Type B pancreatic cell (in vitro differentiated cells): ENCODE measurements at regions not wholly inside any gene's neighbourhood (a gene's known extent, or its start where the extent isn't known, plus 50 kb on each side); places are given as distances from the start of the nearest gene placed in this dataset.

Experiments
- DNase-seq: peaks from one replicate; pipeline ENCODE4 v3.0.0; 2021; ENCODE audit warnings: mixed read lengths; ENCODE audit not compliant: unreplicated experiment; ENCODE audit errors: extremely low spot score
- H3K27ac Mint-ChIP-seq: 2 replicates; pipeline ENCODE4 v1.8.0; 2021; ENCODE audit warnings: mild to moderate bottlenecking, mixed read lengths
- H3K27me3 Mint-ChIP-seq: 2 replicates; pipeline ENCODE4 v1.8.0; 2021; ENCODE audit warnings: mixed read lengths
- H3K36me3 Mint-ChIP-seq: 2 replicates; pipeline ENCODE4 v1.8.0; 2021; ENCODE audit warnings: mixed read lengths
- H3K4me1 Mint-ChIP-seq: one replicate; pipeline ENCODE4 v1.8.0; 2021; ENCODE audit warnings: mixed read lengths; ENCODE audit not compliant: unreplicated experiment
- H3K4me3 Mint-ChIP-seq: 2 replicates; pipeline ENCODE4 v1.8.0; 2021; ENCODE audit warnings: mild to moderate bottlenecking, mixed read lengths
- H3K9me3 Mint-ChIP-seq: 2 replicates; pipeline ENCODE4 v1.8.0; 2021; ENCODE audit warnings: mixed read lengths
- TF ChIP-seq, protein P1 (sequence below): fragments of 200-600 bp; sonication (generic); conservative IDR thresholded peaks from 2 replicates; pipeline ENCODE4 v1.5.0; 2021; ENCODE audit warnings: antibody characterized with exemption, mild to moderate bottlenecking

DNA sequence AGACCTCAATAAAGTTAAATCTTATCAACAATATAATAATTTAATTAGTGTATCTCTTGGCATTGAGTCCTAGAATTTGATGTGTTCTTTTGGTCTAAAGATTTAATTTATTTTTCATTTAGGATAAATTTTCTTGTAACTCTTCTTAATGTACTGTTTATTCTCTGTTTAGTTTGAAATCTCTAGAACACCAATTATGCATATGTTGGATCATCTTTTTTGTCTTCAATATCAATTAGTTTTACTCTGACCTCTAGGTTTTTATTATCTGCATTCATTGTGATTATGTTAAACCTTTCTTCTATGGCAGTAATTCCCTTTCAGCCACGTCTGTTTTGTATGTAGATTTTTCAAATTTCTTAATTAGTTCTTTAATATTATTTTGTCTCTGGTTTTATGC lies 93.8 kb upstream of the ARHGEF7 start:
- H3K9me3 Mint-ChIP-seq, result no peaks in the 10 kb centered on the region
- DNase-seq, result no peak
- no peaks in the 10 kb centered on the region for H3K36me3 Mint-ChIP-seq
- no peak overlapping the region for H3K27ac Mint-ChIP-seq
- TF ChIP-seq, protein P1, sequence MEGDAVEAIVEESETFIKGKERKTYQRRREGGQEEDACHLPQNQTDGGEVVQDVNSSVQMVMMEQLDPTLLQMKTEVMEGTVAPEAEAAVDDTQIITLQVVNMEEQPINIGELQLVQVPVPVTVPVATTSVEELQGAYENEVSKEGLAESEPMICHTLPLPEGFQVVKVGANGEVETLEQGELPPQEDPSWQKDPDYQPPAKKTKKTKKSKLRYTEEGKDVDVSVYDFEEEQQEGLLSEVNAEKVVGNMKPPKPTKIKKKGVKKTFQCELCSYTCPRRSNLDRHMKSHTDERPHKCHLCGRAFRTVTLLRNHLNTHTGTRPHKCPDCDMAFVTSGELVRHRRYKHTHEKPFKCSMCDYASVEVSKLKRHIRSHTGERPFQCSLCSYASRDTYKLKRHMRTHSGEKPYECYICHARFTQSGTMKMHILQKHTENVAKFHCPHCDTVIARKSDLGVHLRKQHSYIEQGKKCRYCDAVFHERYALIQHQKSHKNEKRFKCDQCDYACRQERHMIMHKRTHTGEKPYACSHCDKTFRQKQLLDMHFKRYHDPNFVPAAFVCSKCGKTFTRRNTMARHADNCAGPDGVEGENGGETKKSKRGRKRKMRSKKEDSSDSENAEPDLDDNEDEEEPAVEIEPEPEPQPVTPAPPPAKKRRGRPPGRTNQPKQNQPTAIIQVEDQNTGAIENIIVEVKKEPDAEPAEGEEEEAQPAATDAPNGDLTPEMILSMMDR, result no peak
- H3K4me1 Mint-ChIP-seq, result no peaks in the 10 kb centered on the region
- peaks cover 4% of the 10 kb centered on the region for H3K27me3 Mint-ChIP-seq
- no peak overlapping the region for H3K4me3 Mint-ChIP-seq

DNA sequence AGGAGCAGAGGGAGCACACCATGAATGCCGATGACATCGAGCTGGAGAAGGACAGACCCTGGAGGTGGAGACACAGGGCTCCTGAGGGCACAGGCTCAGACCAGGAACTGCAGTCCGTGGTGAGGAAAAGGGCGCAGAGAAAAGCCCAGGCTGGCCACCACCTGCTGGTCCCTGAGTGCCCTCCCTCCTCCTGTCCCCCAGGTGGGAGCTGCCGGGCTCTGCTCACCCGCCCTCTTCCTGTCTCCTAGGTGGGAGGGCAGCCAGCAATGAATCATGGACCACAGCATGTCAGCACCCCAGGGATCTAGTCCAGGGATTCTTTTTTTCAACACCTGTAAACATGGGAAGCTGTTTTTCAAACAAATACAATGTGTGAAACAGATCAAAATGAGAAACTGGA lies 94.6 kb upstream of the ARHGEF7 start:
- no peak for DNase-seq
- H3K36me3 Mint-ChIP-seq, result no peaks in the 10 kb centered on the region
- H3K9me3 Mint-ChIP-seq, result no peaks in the 10 kb centered on the region
- H3K4me1 Mint-ChIP-seq, result no peaks in the 10 kb centered on the region
- H3K4me3 Mint-ChIP-seq, result no peak overlapping the region
- no peak overlapping the region for H3K27ac Mint-ChIP-seq
- TF ChIP-seq, protein P1, result no peak
- H3K27me3 Mint-ChIP-seq, result peaks cover 4% of the 10 kb centered on the region

DNA sequence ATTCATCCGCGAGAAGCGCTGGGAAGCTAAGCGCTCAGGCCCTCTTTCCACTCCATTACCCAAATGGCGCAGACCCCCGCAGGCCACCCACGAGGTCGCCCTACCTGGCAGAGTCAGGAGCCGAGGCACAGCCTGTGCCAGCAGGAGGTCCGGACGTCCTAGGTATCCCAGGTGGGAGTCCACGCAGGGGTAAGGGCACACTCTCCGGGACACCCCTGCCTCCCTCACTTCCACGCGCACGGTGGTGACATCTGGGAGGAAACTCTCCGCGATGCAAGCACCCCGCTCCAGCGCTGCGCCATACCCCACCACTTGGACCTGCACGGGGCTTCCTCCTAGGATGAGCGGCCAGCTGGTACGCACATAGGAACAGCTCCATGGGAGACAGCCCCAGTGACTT lies 95.1 kb upstream of the ARHGEF7 start:
- H3K4me3 Mint-ChIP-seq, result no peak overlapping the region
- no peak for DNase-seq
- no peaks in the 10 kb centered on the region for H3K4me1 Mint-ChIP-seq
- peaks cover 4% of the 10 kb centered on the region for H3K27me3 Mint-ChIP-seq
- no peak overlapping the region for H3K27ac Mint-ChIP-seq
- TF ChIP-seq, protein P1, result no peak
- no peaks in the 10 kb centered on the region for H3K9me3 Mint-ChIP-seq
- H3K36me3 Mint-ChIP-seq, result no peaks in the 10 kb centered on the region

DNA sequence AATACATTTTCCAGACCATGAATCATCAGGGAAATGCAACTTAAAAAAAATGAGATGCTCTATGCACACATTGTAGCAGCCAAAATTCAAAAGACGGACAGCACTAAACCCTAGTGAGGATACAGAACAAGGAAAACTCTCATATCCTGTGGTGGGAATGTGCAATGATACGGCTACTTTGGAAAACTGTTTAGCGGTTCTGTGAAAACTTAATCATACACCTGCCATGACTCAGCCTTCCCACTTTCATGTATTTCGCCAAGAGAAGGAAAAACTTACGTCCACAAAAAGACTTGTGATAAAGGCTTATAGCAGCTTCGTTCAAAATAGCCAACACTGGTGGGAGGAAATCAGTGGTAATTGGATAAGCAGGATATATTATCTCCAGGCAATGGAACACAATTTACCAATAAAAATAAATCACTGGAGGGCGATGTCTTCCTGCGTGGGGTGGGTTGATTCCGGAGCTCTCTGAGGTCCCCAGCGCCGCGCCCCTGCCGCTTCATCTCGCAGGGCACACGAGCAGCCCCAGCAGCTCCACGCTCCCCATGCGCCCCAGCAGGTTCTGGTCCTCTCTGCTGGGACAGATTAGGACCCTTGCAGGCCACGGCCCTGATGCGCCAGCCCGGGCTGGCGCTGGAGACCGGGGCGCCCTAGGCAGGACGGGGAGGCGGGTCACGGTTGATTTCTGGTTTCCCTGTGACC lies 97.2 kb upstream of the ARHGEF7 start:
- Mint-ChIP-seq H3K4me3 (no peak overlapping the region), H3K27me3 (no peaks in the 10 kb centered on the region), H3K36me3 (no peaks in the 10 kb centered on the region), H3K4me1 (no peaks in the 10 kb centered on the region), H3K27ac (no peak overlapping the region), H3K9me3 (no peaks in the 10 kb centered on the region)
- no peak for DNase-seq
- TF ChIP-seq, protein P1, result no peak

DNA sequence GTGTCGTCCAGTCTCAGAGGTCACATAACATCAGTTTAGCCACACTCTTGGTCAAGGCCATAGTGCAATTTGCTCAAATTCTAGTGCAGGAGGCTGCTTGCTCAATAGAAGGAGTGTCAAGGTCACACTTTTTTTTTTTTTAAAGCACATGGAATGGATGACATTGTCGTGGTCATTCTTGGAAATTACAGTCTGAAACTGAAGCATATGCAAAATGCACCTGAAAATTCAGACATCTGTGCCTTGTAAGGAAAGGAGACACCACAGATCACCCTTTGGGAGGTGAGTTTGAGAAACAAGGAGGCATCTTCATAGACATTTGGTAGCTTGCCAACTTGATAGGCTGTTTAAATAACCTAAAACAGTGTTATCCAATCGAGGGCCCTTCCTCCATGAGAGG lies 98.3 kb upstream of the ANKRD10 start:
- H3K4me3 Mint-ChIP-seq, result no peak overlapping the region
- no peaks in the 10 kb centered on the region for H3K9me3 Mint-ChIP-seq
- TF ChIP-seq, protein P1, result no peak
- no peak overlapping the region for H3K27ac Mint-ChIP-seq
- no peaks in the 10 kb centered on the region for H3K36me3 Mint-ChIP-seq
- no peaks in the 10 kb centered on the region for H3K27me3 Mint-ChIP-seq
- no peaks in the 10 kb centered on the region for H3K4me1 Mint-ChIP-seq
- DNase-seq, result no peak
